GM23248 (cell line): ENCODE measurements at regions not wholly inside any gene's neighbourhood (a gene's known extent, or its start where the extent isn't known, plus 50 kb on each side); places are given as distances from the start of the nearest gene placed in this dataset.

Source experiments
- EZH2 ChIP-seq: fragments of 200-600 bp; sonication (generic); IDR thresholded peaks from 2 replicates; pipeline ENCODE4 v1.6.1; 2018; ENCODE audit warnings: antibody characterized with exemption, mild to moderate bottlenecking; ENCODE audit not compliant: insufficient read depth, poor library complexity, severe bottlenecking
- EZH2phosphoT487 ChIP-seq: fragments of 200-600 bp; sonication (generic); IDR thresholded peaks from 2 replicates; pipeline ENCODE4 v1.6.1; 2018; ENCODE audit warnings: antibody characterized with exemption, moderate library complexity, mild to moderate bottlenecking, low read depth; ENCODE audit not compliant: insufficient read depth

DNA sequence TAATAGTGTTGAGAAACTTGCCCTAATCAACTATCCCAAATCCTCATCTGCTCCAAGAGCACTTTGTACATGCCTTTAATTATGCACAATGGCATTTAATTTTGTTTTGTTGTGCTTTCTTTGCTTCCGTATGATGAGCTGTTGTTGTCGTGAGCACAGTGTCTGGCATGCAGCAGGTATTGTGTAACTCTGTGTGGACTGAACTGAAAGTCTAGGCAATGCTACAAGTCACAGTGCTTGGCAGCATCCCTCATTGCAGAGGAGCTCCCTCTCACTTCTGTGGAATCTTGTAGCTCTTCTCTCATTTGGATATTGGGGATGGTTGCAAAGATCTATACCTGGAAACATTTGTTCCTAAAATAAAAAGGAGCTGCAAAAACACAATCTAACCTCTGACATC lies 502.2 kb upstream of the CA10 start:
- TF ChIP-seq EZH2phosphoT487 (no peak), EZH2 (no peak)
